ENCODE measurements at regions not wholly inside any gene's neighbourhood (a gene's known extent, or its start where the extent isn't known, plus 50 kb on each side); places are given as distances from the start of the nearest gene placed in this dataset.

GRCh38 chr20:51955756-51956155 is 153.4 kb upstream of the SALL4 start:
- TF ChIP-seq CTCF (IDR thresholded peaks at IDR 0.05) (no peak), POLR2AphosphoS5 (IDR thresholded peaks at IDR 0.05) (no peak)
